Keratinocyte (primary cell): ENCODE measurements at regions not wholly inside any gene's neighbourhood (a gene's known extent, or its start where the extent isn't known, plus 50 kb on each side); places are given as distances from the start of the nearest gene placed in this dataset.

Experiments used
- DNase-seq: peaks from one replicate; pipeline ENCODE4 v3.0.0-alpha.2; 2011; ENCODE audit warnings: low read depth, missing footprints, low spot score
- FAIRE-seq: peaks from 2 replicates; lab custom pipeline; 2011; peaks lifted over from hg19 to GRCh38; lab: Jason Lieb, UNC
- H2AFZ ChIP-seq: 2 replicates; pipeline ENCODE4 v1.6.0; 2012; ENCODE audit warnings: low read length, control low read depth, inconsistent platforms; ENCODE audit not compliant: control insufficient read depth
- H3K27ac ChIP-seq: 2 replicates; pipeline ENCODE4 v1.5.1; 2011; ENCODE audit warnings: low read length; ENCODE audit not compliant: control insufficient read depth, insufficient read depth
- H3K27me3 ChIP-seq: 3 replicates; pipeline ENCODE4 v1.6.0; 2011; ENCODE audit warnings: low read length; ENCODE audit not compliant: control insufficient read depth, insufficient read depth; ENCODE audit errors: extremely low read depth
- H3K36me3 ChIP-seq, 2 experiments: 2 replicates in 1 of 2; 3 replicates in 1 of 2; pipeline ENCODE4 v1.5.1; 2011; ENCODE audit warnings: low read length in 2 of 2, mild to moderate bottlenecking in 1 of 2; ENCODE audit not compliant: control insufficient read depth in 2 of 2, insufficient read depth in 2 of 2; ENCODE audit errors: extremely low read depth in 1 of 2
- H3K4me1 ChIP-seq: 3 replicates; pipeline ENCODE4 v1.5.1; 2011; ENCODE audit warnings: low read length; ENCODE audit not compliant: control insufficient read depth, insufficient read depth; ENCODE audit errors: extremely low read depth
- H3K4me2 ChIP-seq: 3 replicates; pipeline ENCODE4 v1.6.0; 2011; ENCODE audit warnings: low read depth, low read length; ENCODE audit not compliant: control insufficient read depth, insufficient read depth; ENCODE audit errors: extremely low read depth
- H3K4me3 ChIP-seq, 3 experiments: fragments of 200-600 bp in 1 of 3; sonication (generic) in 1 of 3; 2 replicates in 2 of 3; 3 replicates in 1 of 3; pipeline ENCODE4 v1.5.1; 2011 to 2016; ENCODE audit warnings: low read length in 3 of 3, mild to moderate bottlenecking in 3 of 3, control low read depth in 2 of 3, inconsistent platforms in 1 of 3, low read depth in 1 of 3, mixed read lengths in 1 of 3, mixed run types in 1 of 3, moderate library complexity in 1 of 3; ENCODE audit not compliant: control insufficient read depth in 2 of 3, insufficient read depth in 2 of 3; ENCODE audit errors: extremely low read depth in 1 of 3
- H3K79me2 ChIP-seq: 2 replicates; pipeline ENCODE4 v1.6.0; 2012; ENCODE audit warnings: low read length; ENCODE audit not compliant: control insufficient read depth, insufficient read depth
- H3K9ac ChIP-seq: 3 replicates; pipeline ENCODE4 v1.6.0; 2011; ENCODE audit warnings: low read length; ENCODE audit not compliant: control insufficient read depth, insufficient read depth; ENCODE audit errors: extremely low read depth
- H3K9me1 ChIP-seq: 3 replicates; pipeline ENCODE4 v1.6.0; 2011; ENCODE audit warnings: low read length; ENCODE audit not compliant: control insufficient read depth, insufficient read depth; ENCODE audit errors: extremely low read depth
- H3K9me3 ChIP-seq: 2 replicates; pipeline ENCODE4 v1.5.1; 2012; ENCODE audit warnings: low read depth, low read length; ENCODE audit not compliant: control insufficient read depth
- H4K20me1 ChIP-seq: 3 replicates; pipeline ENCODE4 v1.6.0; 2011; ENCODE audit warnings: low read length; ENCODE audit not compliant: control insufficient read depth, insufficient read depth; ENCODE audit errors: extremely low read depth
- CTCF ChIP-seq, 3 experiments: IDR thresholded peaks in 1 of 3; conservative IDR thresholded peaks in 1 of 3; optimal IDR thresholded peaks in 1 of 3; 2 replicates in 2 of 3; 3 replicates in 1 of 3; pipeline versions ENCODE3 to v1.5.1; 2011; ENCODE audit warnings: low read length in 3 of 3, mild to moderate bottlenecking in 3 of 3, moderate library complexity in 2 of 3, control low read depth in 1 of 3, inconsistent platforms in 1 of 3; ENCODE audit not compliant: insufficient read depth in 2 of 3; ENCODE audit errors: extremely low read depth in 1 of 3
- EZH2 ChIP-seq: IDR thresholded peaks from one replicate; pipeline ENCODE4 v1.6.1; 2012; ENCODE audit warnings: inconsistent platforms, mild to moderate bottlenecking, low read length, moderate library complexity
- dilution Hi-C: fragments of 300-500 bp; cut with MboI; formaldehyde crosslinking; loops from one replicate; pipeline ENCODE4 v1.7.0; 2020; ENCODE audit warnings: low sequenced_read_pairs; ENCODE audit not compliant: extremely low pct_ligation_motif_present

GRCh38 chr2:106602042-106602441, 114.9 kb downstream of the CD8B2 start:
- H2AFZ ChIP-seq: no peak overlapping the region
- no peak overlapping the region for H3K4me3 ChIP-seq
- no peaks in the 10 kb centered on the region for H3K27me3 ChIP-seq
- H3K9me1 ChIP-seq: no peaks in the 10 kb centered on the region
- FAIRE-seq (no peak), DNase-seq (no peak)
- H3K9ac ChIP-seq: no peak overlapping the region
- dilution Hi-C loops: no loop called here
- H4K20me1 ChIP-seq: no peaks in the 10 kb centered on the region
- H3K4me2 ChIP-seq: no peak overlapping the region
- H3K79me2 ChIP-seq: no peaks in the 10 kb centered on the region
- TF ChIP-seq EZH2 (no peak), CTCF (optimal IDR thresholded peaks at IDR 0.05 in 1 of 3, IDR thresholded peaks at IDR 0.05 in 1 of 3, conservative IDR thresholded peaks at IDR 0.05 in 1 of 3; ENCODE audit: extremely low read depth in 1 of 3, insufficient read depth in 2 of 3, low read length in 3 of 3) (no peak)
- no peaks in the 10 kb centered on the region for H3K4me1 ChIP-seq
- H3K36me3 ChIP-seq: no peaks in the 10 kb centered on the region
- H3K27ac ChIP-seq: no peak overlapping the region
- no peaks in the 10 kb centered on the region for H3K9me3 ChIP-seq

GRCh38 chr2:106606652-106607051, 119.5 kb downstream of the CD8B2 start:
- DNase-seq (no peak), FAIRE-seq (no peak)
- no peaks in the 10 kb centered on the region for H3K27me3 ChIP-seq
- no peak overlapping the region for H3K4me3 ChIP-seq
- no peak overlapping the region for H3K27ac ChIP-seq
- no peaks in the 10 kb centered on the region for H4K20me1 ChIP-seq
- TF ChIP-seq CTCF (optimal IDR thresholded peaks at IDR 0.05 in 1 of 3, IDR thresholded peaks at IDR 0.05 in 1 of 3, conservative IDR thresholded peaks at IDR 0.05 in 1 of 3; ENCODE audit: extremely low read depth in 1 of 3, insufficient read depth in 2 of 3, low read length in 3 of 3) (no peak), EZH2 (no peak)
- H3K36me3 ChIP-seq: no peaks in the 10 kb centered on the region
- dilution Hi-C loops: no loop called here
- no peak overlapping the region for H3K9ac ChIP-seq
- no peak overlapping the region for H2AFZ ChIP-seq
- H3K79me2 ChIP-seq: no peaks in the 10 kb centered on the region
- no peaks in the 10 kb centered on the region for H3K9me3 ChIP-seq
- no peaks in the 10 kb centered on the region for H3K4me1 ChIP-seq
- no peaks in the 10 kb centered on the region for H3K9me1 ChIP-seq
- no peak overlapping the region for H3K4me2 ChIP-seq
